SK-N-MC (cell line): ENCODE measurements at regions not wholly inside any gene's neighbourhood (a gene's known extent, or its start where the extent isn't known, plus 50 kb on each side); places are given as distances from the start of the nearest gene placed in this dataset.

Experiments
- EZH2 ChIP-seq: fragments of 200-600 bp; sonication (generic); IDR thresholded peaks from one replicate; pipeline ENCODE4 v1.6.1; 2017; ENCODE audit warnings: antibody characterized with exemption
- FOXP2 ChIP-seq: optimal IDR thresholded peaks from 2 replicates; pipeline ENCODE3; 2011; ENCODE audit warnings: mild to moderate bottlenecking, moderate library complexity; ENCODE audit not compliant: insufficient read depth; ENCODE audit errors: extremely low read length, control extremely low read depth
- POLR2AphosphoS5 ChIP-seq: IDR thresholded peaks from 2 replicates; pipeline ENCODE4 v1.6.1; 2012; ENCODE audit warnings: mild to moderate bottlenecking, low read depth, low read length, borderline replicate concordance

GRCh38 chr5:40134883-40135520 is 544.7 kb upstream of the PTGER4 start:
- no peak for TF ChIP-seq POLR2AphosphoS5
- no peak for TF ChIP-seq EZH2
- TF ChIP-seq FOXP2, result no peak
